ENCODE measurements at regions not wholly inside any gene's neighbourhood (a gene's known extent, or its start where the extent isn't known, plus 50 kb on each side); places are given as distances from the start of the nearest gene placed in this dataset.
"Not testable (repeated sequence)": the region's sequence is repeated elsewhere in the genome, so short reads cannot be mapped to it uniquely, and the experiment has no call there.

DNA sequence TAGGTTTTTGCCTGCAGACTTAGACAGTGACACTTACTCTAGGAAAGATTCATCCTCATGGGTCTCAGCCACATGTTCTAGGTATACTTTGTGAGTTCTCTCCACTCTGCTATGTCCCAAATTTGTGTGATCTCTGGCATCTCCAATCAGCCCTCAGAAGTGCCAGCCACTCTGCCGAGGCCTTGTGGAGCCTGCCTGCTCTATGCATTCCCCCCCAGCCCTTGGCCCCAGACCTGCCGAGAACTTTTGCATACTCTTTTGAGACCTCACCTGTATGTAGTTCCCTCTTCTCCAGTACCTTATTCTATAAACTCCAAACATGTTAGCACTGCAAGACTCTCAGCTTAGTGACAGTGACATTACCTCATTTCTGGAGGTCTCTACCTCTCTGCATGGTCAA is 2170.5 kb upstream of the DEFB115 start:
- TF ChIP-seq, protein P1, sequence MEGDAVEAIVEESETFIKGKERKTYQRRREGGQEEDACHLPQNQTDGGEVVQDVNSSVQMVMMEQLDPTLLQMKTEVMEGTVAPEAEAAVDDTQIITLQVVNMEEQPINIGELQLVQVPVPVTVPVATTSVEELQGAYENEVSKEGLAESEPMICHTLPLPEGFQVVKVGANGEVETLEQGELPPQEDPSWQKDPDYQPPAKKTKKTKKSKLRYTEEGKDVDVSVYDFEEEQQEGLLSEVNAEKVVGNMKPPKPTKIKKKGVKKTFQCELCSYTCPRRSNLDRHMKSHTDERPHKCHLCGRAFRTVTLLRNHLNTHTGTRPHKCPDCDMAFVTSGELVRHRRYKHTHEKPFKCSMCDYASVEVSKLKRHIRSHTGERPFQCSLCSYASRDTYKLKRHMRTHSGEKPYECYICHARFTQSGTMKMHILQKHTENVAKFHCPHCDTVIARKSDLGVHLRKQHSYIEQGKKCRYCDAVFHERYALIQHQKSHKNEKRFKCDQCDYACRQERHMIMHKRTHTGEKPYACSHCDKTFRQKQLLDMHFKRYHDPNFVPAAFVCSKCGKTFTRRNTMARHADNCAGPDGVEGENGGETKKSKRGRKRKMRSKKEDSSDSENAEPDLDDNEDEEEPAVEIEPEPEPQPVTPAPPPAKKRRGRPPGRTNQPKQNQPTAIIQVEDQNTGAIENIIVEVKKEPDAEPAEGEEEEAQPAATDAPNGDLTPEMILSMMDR (conservative IDR thresholded peaks at IDR 0.05) = no peak
- no peak overlapping the region for H3K27ac ChIP-seq

DNA sequence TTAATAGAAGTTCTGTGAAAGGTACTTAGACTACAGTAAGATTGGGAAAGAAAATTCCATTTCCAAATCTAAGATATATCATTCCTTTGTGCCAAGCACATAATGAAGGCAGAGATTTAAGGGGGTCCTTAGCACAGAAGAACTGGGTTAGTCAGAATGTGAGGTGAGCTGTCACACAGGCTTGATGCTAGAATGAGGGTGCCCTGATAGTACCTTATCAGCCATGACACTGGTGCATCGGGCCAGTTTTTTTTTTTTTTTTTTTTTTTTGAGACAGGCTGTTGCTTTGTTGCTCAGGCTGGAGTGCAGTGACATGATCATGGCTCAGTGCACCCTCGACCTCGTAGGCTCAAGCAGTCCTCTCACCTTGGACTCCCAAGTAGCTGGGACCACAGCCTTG is 2169.6 kb upstream of the DEFB115 start:
- H3K27ac ChIP-seq = not testable (repeated sequence)

DNA sequence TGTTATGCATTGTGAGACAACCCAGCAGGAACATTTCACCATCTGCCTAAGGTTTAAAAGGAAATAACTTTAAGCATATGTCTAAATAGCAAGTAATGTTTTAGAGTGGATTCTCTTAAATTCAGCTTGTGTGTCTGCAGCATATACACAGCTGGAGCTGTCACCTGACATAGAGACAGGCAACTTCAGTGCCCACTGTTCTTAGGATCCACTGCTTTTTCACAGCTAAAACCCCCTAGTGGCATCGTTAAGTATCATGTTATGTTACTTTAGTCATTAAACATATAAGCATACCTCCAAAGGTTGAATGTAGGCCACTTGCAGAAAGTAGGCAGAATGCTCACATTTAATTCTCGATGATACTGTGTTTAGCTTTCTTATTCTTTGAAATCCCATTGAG is 2169.0 kb upstream of the DEFB115 start:
- TF ChIP-seq, protein P1 (conservative IDR thresholded peaks at IDR 0.05) = peak; percentile 17; the same call in 1 of the 2 replicates
- H3K27ac ChIP-seq = not testable (repeated sequence)

DNA sequence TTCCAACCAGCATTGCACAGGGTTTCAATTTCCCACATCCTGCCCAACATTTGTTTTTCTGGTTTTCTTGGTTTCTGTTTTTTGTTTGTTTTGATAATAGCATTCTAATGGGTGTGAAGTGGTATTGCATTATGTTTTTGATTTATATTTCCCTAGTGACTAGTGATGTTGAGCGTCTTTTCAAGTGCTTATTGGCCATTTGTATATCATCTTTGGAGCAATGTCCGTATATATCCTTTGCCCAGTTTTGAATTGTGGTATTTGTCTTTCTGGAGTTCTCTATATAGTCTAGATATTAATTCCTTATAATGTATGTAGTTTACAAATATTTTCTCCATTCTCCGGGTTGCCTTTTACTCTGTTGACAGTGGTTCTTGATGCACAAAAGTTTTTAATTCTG is 2168.1 kb upstream of the DEFB115 start:
- H3K27ac ChIP-seq = not testable (repeated sequence)

DNA sequence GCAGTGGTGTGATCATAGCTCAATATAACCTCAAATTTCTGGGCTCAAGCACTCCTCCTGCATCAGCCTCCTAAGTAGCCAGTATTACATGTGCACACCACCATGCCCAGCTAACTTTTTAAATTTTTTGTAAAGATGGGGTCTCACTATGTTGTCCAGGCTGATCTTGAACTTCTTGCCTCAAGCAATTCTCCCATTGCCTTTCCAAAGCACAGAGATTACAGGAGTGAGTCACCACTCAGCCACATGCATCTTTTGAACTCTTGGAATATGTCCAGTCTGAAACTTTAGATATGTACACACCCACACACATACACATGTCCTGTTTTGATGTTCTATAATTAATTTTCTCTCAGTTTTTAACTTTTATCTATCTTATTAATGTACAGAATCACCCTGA is 2163.5 kb upstream of the DEFB115 start:
- not testable (repeated sequence) for H3K27ac ChIP-seq

DNA sequence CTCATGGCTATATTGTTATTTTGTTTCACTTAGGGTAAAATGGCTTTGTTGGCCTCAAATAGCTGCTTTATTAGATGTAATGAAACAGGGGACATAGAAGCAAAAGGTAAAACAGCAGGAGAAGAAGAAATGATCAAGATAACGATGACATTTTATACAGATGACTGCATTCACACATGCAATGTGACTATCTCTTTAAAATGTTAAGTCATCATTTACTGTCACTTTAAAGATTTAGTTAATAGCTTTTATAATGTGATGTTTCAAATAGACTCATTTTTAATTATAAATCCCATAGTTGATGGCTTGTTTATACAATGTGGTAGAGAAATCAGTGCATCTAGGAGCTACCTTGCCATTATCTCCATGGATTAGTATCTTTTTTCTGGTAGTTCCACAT is 2160.8 kb upstream of the DEFB115 start:
- not testable (repeated sequence) for H3K27ac ChIP-seq

DNA sequence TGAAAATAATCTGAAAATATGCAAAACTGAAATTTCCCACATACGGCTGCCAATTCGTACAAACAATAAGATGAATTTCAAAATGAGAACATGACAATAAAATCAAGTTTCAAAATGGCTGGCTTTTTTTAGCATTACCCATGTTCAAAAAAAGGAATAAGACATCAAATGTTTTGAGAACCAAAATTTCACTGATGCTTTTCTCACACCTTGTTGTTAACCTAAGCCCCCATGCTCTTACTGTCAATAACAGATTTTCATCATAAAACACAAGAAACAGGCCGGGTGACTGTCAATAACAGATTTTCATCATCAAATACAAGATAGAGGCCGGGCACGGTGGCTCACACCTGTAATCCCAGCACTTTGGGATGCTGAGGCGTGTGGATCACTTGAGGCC is 2149.6 kb upstream of the DEFB115 start:
- H3K27ac ChIP-seq = not testable (repeated sequence)

DNA sequence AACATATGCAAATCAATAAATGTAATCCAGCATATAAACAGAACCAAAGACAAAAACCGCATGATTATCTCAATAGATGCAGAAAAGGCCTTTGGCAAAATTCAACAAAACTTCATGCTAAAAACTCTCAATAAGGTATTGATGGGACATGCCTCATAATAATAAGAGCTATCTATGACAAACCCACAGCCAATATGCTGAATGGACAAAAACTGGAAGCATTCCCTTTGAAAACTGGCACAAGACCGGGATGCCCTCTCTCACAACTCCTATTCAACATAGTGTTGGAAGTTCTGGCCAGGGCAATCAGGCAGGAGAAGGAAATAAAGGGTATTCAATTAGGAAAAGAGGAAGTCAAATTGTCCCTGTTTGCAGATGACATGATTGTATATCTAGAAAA is 2148.1 kb upstream of the DEFB115 start:
- not testable (repeated sequence) for H3K27ac ChIP-seq

DNA sequence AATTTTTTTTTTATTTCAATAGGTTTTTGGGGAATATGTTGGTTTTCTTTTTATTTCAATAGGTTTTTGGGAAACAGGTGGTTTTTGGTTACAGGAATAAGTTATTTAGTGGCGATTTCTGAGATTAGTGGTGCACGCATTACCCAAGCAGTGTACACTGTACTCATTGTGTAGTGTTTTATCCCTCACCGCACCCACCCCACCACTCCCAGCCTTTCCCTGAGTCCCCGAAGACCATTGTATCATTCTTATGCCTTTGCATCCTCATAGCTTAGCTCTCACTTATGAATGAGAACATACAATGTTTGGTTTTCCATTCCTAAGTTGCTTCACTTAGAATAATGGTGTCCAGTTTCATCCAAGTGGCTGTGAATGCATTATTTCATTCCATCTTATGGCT is 2142.4 kb upstream of the DEFB115 start:
- not testable (repeated sequence) for H3K27ac ChIP-seq

DNA sequence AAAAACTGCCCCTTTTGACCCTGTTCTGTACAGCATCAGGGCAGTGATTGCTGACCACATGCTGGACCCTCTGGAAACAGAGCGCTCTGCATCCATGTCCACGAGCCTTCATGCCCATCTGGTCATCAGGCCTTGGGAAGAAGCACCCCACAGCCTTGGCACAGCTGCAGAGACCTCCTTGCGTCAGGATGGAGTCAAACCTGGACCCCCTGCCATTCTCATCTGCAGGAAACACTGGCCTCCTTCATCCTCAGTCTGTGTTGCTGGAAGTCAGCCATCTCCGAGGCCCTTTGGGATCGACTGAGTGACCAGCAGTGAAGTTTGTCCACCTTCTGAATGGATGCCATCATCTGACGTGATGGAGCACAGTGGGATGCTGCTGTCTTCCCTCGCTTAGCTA is 2138.3 kb upstream of the DEFB115 start:
- no peak overlapping the region for H3K27ac ChIP-seq
- TF ChIP-seq, protein P1 (conservative IDR thresholded peaks at IDR 0.05) = no peak

DNA sequence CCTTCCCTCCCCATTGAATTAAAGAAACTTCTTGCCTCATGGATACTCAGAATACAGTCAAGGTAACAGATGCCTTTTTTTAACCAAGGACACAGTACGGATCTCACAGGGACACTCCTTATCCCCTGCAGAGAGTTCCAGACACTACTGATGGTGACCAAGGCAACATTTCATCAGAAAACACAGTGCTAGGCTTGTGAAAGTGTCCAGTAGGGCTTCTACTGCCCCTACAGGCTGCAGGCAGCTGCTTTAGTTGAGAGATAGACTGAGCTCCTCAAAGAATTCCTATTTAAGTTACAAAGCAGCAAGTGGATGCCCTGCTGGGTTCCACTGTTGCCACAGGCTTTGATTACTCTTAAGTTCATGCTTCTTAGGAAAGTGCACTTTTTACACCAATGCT is 2137.8 kb upstream of the DEFB115 start:
- H3K27ac ChIP-seq = not testable (repeated sequence)

DNA sequence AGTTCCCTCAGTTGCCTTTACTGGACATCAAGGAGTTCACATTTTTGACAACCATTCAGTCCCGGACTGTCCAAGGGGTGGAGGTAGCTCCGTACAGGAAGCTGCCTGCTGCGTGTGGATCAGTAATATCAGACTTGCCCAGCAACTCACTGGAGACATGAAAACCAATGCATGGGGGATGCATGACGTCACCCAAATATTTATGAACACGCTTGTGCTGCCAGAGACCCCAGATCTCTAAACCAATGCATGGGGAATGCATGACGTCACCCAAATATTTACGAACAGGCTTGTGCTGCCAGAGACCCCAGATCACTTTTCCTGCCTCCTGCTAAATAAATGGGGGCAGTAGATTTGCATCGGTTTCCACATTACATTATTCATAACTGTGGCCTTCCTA is 2137.4 kb upstream of the DEFB115 start:
- not testable (repeated sequence) for H3K27ac ChIP-seq

DNA sequence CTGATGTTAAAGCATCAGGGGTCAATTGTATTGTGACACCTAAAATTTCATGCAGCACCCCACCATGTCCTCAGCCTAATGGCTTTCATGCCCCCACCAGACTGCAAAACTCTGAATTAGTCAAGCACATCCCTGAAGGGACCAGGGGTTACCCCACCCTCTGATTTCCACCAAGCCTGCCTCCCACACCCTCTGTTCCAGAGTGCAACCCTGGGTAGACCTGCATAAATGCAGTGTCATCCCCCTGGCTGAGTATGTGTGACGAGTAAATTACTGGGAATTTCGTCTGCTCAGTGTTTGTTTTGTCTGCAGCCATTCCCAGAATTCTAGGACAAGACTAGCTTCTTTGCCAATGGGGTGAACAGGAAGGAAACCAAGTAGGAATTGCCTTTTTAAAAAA is 2136.9 kb upstream of the DEFB115 start:
- not testable (repeated sequence) for H3K27ac ChIP-seq

DNA sequence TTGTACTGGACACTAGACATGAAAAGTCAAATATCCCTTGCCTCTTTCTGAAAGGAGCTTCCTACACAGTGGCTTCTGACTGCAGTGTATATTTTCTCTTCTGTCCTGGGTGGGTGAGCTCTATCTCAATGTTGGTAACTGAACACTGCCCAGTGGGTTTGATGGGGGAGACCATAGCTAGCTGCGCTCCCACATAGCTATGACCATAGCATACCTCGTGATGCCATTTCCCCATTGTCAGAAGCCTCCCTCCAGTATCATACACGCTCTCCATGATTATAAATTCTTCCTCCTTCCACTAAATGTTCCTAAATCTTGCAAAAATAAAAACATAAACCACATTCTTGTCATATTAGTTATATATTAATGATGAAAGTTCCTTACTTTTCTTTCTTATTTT is 2134.7 kb upstream of the DEFB115 start:
- H3K27ac ChIP-seq = not testable (repeated sequence)

Measured in VCaP (cell line).